ENCODE measurements at regions not wholly inside any gene's neighbourhood (a gene's known extent, or its start where the extent isn't known, plus 50 kb on each side); places are given as distances from the start of the nearest gene placed in this dataset.

DNA sequence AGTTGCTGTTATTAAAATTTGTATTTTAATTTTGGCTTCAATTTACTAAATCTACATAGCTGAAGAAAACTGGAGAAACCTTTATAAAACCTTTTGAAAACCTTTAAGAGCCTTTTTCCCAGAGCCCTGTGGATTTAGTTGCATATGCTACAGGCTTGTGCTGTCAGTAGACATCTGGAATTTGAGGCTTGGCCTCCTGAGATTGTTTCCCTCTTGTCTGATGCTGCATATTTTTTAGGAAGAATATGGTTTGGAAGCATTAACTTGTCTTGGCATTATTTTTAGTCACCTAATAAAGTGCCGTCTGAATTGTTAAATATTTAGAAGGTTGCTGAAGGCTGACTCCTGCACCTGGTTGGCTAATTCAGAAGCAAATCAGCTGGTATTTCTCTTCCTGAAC is 369.4 kb downstream of the UTRN start:
- Histone ChIP-seq H3K4me1 (replicated peaks in 1 of 4; ENCODE audit: control insufficient read depth in 3 of 4, insufficient read depth in 4 of 4, low read length in 3 of 4) (peaks cover 3 to 18% (median 15%) of the 10 kb centered on the region in 4 experiments; a peak in 5 of 7 replicates), H3K18ac (ENCODE audit: extremely low read depth, low read length) (no peak overlapping the region; the same call in 1 of the 2 replicates), H3K23me2 (ENCODE audit: low read depth, low read length) (no peaks in the 10 kb centered on the region), H2BK20ac (ENCODE audit: low read length) (no peak overlapping the region), H4K91ac (replicated peaks; ENCODE audit: insufficient read length, low read length) (no peak overlapping the region), H3K4ac (replicated peaks; ENCODE audit: insufficient read length, low read depth, low read length) (no peak overlapping the region), H3K9ac (replicated peaks in 1 of 4; ENCODE audit: extremely low read depth in 1 of 4, low read depth in 3 of 4, low read length in 3 of 4) (no peak overlapping the region), H3K4me2 (ENCODE audit: insufficient read depth in 1 of 2, low read depth in 2 of 2, low read length in 2 of 2) (no peak overlapping the region), H4K20me1 (replicated peaks in 1 of 2; ENCODE audit: control insufficient read depth in 1 of 2, insufficient read depth in 2 of 2, low read length in 2 of 2) (no peaks in the 10 kb centered on the region), H3K27ac (ENCODE audit: low read depth, low read length) (no peak overlapping the region), H4K8ac (ENCODE audit: extremely low read depth, insufficient read depth, low read length) (no peak overlapping the region), H2BK12ac (ENCODE audit: low read depth, low read length) (no peak overlapping the region), H2AFZ (ENCODE audit: low read length) (no peak overlapping the region), H3K79me1 (ENCODE audit: low read depth, low read length) (no peaks in the 10 kb centered on the region; the same call in 1 of the 2 replicates), H3K14ac (ENCODE audit: insufficient read length) (no peak overlapping the region), H3K27me3 (replicated peaks in 1 of 4; ENCODE audit: control insufficient read depth in 3 of 4, extremely low read depth in 1 of 4, insufficient read depth in 3 of 4, low read length in 3 of 4) (no peaks in the 10 kb centered on the region), H2AK5ac (ENCODE audit: low read depth, low read length) (no peak overlapping the region), H3K23ac (ENCODE audit: insufficient read length) (no peak overlapping the region), H2BK120ac (replicated peaks; ENCODE audit: low read depth, low read length) (no peak overlapping the region), H2BK5ac (ENCODE audit: low read depth, low read length) (no peak overlapping the region), H4K5ac (ENCODE audit: insufficient read length, low read depth, low read length) (no peak overlapping the region), H3K4me3 (ENCODE audit: extremely low read depth in 1 of 4, insufficient read depth in 2 of 4, low read depth in 3 of 4, low read length in 4 of 4) (no peak overlapping the region), H3K79me2 (ENCODE audit: control insufficient read depth in 1 of 2, insufficient read depth in 2 of 2, low read length in 2 of 2) (0 out of 4 replicates have a peak, but pooled peaks cover 0 to 5% of the 10 kb centered on the region in 2 experiments), H3K36me3 (ENCODE audit: control insufficient read depth in 2 of 4, insufficient read depth in 4 of 4, low read length in 3 of 4) (peaks cover 0 to 3% (median 0%) of the 10 kb centered on the region in 4 experiments; a peak in 1 of 8 replicates), H2BK15ac (ENCODE audit: low read length) (no peak overlapping the region), H3K9me3 (ENCODE audit: insufficient read depth in 2 of 2, low read depth in 1 of 2, low read length in 1 of 2) (no peaks in the 10 kb centered on the region), H3K56ac (replicated peaks; ENCODE audit: insufficient read length, low read depth, low read length) (no peak overlapping the region)
- no peak for DNase-seq (ENCODE audit: low read depth in 1 of 2, low spot score in 2 of 2)
- 47% methylated on average over 1 of the region's 1 CpG; no CpG with 5 or more reads in 1 of the 2 experiments for whole genome bisulfite sequencing, 2 experiments (ENCODE audit: extremely low coverage in 1 of 2, insufficient coverage in 1 of 2, insufficient read length in 1 of 2, insufficient replicate concordance in 2 of 2, low coverage in 1 of 2, low lambda C conversion rate in 2 of 2, missing lambda C conversion rate in 1 of 2)
- ChIA-PET CTCF (ENCODE audit: partially characterized antibody) (no interaction called here), POLR2A (ENCODE audit: partially characterized antibody) (interaction anchor here (0.6 kb wide), 1 partner anchor 83 kb away, joined by 3 read pairs; no protein-coding TSS in a partner anchor)
- FAIRE-seq: no peak
- TF ChIP-seq, protein P1, sequence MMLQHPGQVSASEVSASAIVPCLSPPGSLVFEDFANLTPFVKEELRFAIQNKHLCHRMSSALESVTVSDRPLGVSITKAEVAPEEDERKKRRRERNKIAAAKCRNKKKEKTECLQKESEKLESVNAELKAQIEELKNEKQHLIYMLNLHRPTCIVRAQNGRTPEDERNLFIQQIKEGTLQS (IDR thresholded peaks at IDR 0.05; ENCODE audit: insufficient read depth, low read depth, low read length): no peak
- TF ChIP-seq TBP (IDR thresholded peaks at IDR 0.05; ENCODE audit: low read depth, low read length) (no peak), BCL11A (IDR thresholded peaks at IDR 0.05; ENCODE audit: low read depth in 2 of 2, low read length in 2 of 2) (no peak), GTF2F1 (IDR thresholded peaks at IDR 0.05; ENCODE audit: borderline replicate concordance, low read depth, low read length) (no peak)

Data from H1 (cell line).